HPDE6-E6E7 (cell line): ENCODE measurements at regions not wholly inside any gene's neighbourhood (a gene's known extent, or its start where the extent isn't known, plus 50 kb on each side); places are given as distances from the start of the nearest gene placed in this dataset.
"Not testable (repeated sequence)": the region's sequence is repeated elsewhere in the genome, so short reads cannot be mapped to it uniquely, and the experiment has no call there.

Experiments
- DNase-seq: peaks from one replicate; pipeline ENCODE4 v3.0.0; 2011; ENCODE audit warnings: missing footprints; ENCODE audit errors: extremely low spot score

DNA sequence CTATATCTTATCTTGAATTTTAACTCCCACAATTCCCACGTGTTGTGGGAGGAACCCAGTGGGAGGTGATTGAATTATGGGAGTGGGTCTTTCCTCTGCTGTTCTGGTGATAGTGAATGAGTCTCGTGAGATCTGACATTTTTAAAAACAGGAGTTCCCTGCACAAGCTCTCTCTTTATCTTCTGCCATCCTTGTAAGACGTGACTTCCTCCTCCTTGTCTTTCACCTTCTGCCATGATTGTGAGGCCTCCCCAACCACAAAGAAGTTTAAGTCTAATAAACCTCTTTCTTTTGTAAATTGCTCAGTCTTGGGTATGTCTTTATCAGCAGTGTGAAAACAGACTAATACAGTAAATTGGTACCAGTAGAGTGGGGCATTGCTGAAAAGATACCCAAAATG, 963.6 kb upstream of the COX7C start:
- not testable (repeated sequence) for DNase-seq

DNA sequence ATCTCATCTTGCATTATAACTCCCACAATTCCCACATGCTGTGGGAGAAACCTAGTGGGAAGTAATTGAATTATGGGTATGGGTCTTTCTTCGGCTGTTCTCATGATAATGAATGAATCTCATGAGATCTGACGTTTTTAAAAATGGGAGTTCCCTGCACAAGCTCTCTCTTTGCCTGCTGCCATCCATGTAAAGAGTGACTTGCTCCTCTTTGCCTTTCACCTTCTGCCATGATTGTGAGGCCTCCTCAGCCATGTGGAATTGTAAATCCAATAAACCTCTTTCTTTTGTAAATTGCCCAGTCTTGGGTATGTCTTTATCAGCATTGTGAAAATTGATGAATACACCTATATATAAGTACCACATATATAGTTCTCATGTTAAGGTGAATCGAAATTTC, 961.7 kb upstream of the COX7C start:
- no peak for DNase-seq

GRCh38 chr5:85657328-85657727, 960.4 kb upstream of the COX7C start:
- not testable (repeated sequence) for DNase-seq

DNA sequence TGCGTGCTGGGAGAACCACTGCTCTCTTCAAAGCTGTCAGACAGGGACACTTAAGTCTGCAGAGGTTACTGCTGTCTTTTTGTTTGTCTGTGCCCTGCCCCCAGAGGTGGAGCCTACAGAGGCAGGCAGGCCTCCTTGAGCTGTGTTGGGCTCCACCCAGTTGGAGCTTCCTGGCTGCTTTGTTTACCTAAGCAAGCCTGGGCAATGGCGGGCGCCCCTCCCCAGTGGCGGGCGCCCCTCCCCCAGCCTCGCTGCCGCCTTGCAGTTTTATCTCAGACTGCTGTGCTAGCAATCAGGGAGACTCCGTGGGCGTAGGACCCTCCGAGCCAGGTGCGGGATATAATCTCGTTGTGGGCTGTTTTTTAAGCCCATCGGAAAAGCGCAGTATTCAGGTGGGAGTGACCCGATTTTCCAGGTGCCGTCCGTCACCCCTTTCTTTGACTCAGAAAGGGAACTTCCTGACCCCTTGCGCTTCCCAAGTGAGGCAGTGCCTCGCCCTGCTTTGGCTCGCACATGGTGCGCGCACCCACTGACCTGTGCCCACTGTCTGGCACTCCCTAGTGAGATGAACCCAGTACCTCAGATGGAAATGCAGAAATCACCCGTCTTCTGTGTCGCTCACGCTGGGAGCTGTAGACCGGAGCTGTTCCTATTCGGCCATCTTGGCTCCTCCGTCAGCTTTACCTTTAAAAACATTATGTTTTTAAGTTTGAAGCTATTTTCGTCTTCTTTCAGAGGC, 954.6 kb upstream of the COX7C start:
- not testable (repeated sequence) for DNase-seq

DNA sequence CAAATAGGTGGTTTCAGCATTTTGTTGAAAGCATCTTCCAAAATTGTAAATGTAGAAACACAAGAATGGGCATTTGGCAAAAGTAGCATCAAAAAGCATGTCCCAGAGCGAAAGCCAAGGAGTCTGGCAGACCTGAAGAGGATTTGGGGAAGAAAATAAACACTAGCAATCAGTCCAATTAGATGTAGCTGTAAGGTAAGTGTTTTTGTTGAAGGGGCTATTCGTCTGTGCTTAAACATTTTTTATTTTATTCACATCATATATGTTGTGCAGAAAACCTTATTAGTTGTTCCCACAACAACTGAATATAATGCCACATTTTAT, 954.1 kb upstream of the COX7C start:
- no peak for DNase-seq

DNA sequence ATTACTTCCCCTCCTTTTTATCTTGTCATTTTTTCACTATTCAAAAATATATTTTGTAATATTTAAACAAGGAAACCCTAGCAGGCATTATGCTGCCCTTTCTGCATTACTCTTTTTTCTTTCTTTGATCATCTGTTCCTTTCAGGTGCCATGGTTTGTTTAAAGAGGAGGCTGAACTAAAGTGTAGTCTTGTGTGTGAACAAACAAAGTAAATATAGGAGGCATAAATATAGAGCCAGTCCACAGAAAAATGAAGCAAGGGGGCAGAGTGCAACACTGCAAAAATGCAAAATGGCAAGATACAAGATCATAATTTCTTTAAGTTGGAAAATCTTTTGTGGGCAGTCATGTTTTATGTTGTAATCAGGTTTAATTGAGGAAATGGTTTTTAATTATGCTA, 947.3 kb upstream of the COX7C start:
- no peak for DNase-seq

- no peak for DNase-seq
Measured at GRCh38 chr5:85671223-85671970, 946.3 kb upstream of the COX7C start.

DNA sequence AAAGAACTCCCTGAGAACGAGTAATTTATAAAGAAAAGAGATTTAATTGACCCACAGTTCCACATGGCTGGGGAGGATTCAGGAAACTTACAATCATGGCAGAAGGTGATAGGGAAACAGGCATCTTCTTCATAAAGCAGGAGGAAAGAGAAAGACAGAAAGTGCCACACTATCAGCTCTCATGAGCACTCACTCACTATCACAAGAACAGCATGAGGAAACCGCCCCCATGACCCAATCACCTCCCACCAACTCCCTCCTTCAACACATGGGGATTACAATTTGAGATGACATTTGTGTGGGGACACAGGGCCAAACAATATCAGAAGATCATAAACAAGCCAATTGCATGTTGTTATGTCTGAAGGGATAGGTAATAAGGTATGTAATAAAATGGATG, 935.9 kb upstream of the COX7C start:
- DNase-seq, result no peak

- DNase-seq, result no peak
Measured at GRCh38 chr5:85684351-85684750, 933.4 kb upstream of the COX7C start.

GRCh38 chr5:85703296-85703695, 914.4 kb upstream of the COX7C start:
- no peak for DNase-seq

DNA sequence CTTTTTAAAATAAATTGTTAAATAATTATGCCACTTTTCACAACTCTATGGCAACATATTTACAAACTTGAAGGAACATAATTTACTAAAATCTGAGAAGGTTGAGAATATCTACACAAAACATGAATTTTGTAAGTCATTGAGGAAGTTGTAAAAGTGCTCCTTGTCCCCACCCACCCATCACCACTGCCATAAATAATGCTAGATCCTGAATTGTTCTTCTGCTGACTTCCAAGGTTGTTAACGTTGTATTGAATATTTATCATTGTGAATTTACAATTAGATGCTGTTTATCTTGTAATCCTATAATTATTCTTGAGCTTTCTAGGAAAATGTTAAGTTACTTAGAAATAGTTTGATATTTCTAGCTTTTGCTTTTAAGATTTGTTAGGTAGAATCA, 908.0 kb upstream of the COX7C start:
- DNase-seq, result no peak

- DNase-seq, result no peak
Measured at GRCh38 chr5:85716344-85717202, 901.2 kb upstream of the COX7C start.

DNA sequence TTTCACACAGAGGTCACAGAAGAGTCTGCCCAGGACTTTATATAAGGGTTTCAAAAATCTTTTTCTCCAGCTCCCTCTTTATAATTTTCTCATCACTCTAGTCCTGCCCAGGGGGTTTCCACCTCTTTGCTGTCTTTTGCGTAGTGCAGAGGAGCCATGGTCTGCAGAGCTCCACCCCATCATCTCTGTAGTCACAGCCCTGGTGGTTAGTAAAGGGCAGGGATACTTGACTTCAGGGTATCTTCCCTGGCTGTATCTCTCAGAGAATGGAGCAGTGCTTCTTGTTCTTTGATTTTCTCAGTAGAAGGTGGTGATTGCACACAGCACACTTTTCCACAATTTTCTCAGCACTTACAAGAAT, 900.6 kb upstream of the COX7C start:
- no peak for DNase-seq

DNA sequence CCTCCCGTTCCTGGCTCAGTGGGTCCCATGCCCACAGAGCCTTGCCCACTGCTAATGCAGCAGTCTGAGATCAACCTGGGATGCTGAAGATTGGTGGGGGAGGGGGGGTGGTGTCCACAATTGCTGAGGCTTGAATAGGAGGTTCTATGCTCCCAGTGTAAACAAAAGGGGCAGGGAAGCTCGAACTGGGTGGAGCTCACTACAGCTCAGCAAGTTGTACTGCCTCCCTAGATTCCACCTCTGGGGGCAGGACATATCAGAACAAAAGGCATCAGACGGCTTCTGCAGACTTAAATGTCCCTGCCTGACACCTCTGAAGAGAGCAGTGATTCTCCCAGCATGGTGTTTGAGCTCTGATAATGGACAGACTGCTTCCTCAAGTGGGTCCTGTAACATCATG, 885.6 kb upstream of the COX7C start:
- DNase-seq, result no peak

- no peak for DNase-seq
Measured at GRCh38 chr5:85741972-85742371, 875.8 kb upstream of the COX7C start.

DNA sequence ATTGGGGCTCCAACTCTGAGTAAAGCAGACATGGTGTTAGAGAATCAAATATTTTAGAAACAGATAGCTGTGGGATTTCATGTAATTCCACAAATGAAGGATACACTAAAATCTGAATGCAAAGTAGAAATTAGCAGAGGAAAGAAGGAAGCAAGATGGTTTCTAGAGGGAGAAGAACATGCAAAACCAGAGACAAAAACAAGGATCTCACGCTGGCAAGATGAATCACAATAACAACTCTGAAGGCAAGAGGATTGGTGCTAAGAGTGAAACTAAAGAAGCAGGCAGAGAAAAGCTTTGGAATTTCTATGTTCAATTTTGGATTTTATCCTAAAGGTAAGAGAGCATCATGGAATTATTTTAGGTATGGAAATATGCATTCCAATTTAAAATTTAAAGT, 857.2 kb upstream of the COX7C start:
- DNase-seq, result no peak

DNA sequence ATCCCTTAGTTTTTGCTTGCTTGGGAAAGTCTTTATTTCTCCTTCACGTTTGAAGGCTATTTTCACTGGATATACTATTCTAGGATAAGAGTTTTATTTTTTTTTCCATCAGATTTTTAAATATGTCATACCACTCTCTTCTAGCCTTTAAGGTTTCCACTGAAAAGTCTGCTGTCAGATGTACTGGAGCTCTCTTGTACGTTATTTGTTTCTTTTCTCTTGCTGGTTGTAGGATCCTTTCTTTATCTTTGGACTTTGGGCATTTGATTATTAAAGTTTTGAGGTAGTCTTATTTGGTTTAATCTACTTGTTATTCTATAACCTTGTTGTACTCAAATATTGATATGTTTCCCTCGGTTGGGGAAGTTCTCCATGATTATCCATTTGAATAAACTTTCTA, 848.4 kb upstream of the COX7C start:
- DNase-seq, result no peak

GRCh38 chr5:85784746-85785145, 833.0 kb upstream of the COX7C start:
- no peak for DNase-seq

DNA sequence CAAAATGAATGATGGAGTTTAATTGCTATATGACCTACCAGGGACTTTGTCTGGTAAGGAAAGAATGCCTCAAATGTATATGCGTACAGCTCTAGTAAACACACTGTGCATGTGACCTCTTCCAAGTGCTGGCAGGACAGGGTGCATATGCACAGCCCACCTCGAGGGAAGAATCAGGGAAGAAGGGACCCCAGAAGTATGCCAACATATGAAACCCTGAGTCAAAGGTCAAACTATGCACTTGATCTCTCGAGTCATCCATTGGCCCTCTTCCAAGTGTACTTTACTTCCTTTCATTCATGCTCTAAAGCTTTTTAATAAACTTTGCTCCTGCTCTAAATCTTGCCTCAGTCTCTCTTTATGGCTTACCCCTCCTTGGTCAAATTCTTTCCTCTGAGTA, 804.6 kb upstream of the COX7C start:
- DNase-seq, result no peak

DNA sequence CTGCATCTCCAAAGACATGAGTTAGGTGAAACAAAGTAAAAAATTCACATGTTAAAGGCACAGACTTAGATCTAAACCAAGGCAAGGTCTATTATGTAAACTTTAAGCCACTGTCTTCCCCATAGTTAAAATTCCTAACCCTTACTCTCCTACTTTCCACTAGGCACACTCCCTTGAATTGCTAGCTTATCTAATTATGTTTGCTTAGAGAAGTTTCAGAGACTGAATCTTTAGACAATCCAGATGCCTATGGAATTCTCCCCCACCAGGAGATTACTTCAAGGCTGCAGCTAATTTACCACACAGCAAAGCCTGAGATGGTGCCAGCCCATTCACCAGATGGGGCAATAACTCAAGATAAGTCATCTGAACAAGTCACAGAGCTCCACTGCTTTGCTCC, 803.1 kb upstream of the COX7C start:
- no peak for DNase-seq

- no peak for DNase-seq
Measured at GRCh38 chr5:85823462-85824426, 794.0 kb upstream of the COX7C start.

DNA sequence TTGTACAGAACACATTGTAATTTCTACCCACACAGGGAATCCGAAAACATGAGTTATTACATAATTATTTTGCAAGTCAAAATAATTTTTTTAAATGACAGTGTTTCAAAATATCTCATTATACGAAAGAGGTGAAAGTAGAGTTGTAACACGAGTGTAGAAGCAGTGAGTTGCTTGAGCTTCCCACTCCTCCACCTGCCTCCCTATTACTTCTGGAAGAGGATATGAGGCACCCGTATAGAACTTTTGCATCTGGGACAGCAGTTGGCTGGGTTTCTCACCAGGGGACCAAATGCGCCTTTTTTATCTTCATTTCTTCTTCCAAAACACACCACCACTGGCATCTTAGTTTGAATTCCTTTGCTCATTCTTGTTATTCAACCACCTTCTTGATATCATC, 779.0 kb upstream of the COX7C start:
- DNase-seq, result no peak
